ENCODE measurements at regions not wholly inside any gene's neighbourhood (a gene's known extent, or its start where the extent isn't known, plus 50 kb on each side); places are given as distances from the start of the nearest gene placed in this dataset.

DNA sequence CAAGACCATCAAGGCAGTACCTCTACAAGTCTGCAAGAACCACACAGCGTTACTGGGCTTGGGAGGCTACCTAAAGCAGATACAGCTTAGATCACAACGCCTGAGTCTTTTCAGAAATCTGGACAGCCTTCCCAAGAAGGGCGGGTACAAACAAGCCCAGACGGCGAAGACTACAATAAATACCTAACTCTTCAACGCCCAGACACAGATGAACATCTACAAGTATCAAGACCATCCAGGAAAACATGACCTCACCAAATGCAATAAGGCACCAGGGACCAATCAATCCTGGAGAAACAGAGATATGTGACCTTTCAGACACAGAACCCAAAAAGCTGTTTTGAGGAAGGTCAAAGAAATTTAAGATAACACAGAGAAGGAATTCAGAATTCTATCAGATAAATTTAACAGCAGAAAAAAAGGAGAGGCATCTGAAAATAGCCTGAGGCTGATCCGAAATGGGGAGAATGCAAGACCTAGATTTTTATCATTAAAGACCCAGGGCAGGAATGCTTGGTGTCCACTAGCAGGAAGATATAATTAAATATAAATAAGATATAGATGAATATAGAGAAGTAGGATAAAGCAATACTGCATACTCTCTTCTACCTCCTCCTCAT is 131.7 kb upstream of the COL21A1 start:
- DNase-seq (ENCODE audit: low read depth in 4 of 6, low spot score in 6 of 6): no peak
- no peak overlapping the region for H3K27ac ChIP-seq (ENCODE audit: low read depth, low read length)

GRCh38 chr6:56378507-56378906 is 131.1 kb upstream of the COL21A1 start:
- Histone ChIP-seq H3K27me3 (ENCODE audit: control insufficient read depth, insufficient read depth, low read length) (no peaks in the 10 kb centered on the region), H3K9me3 (ENCODE audit: control insufficient read depth, insufficient read depth, low read length) (no peaks in the 10 kb centered on the region), H3K27ac (ENCODE audit: low read depth, low read length) (no peak overlapping the region), H3K36me3 (ENCODE audit: control insufficient read depth, insufficient read depth, low read length) (no peaks in the 10 kb centered on the region), H3K4me1 (ENCODE audit: control insufficient read depth, insufficient read depth, low read length) (no peaks in the 10 kb centered on the region), H3K4me3 (ENCODE audit: low read depth, low read length) (no peak overlapping the region)
- no peak for DNase-seq (ENCODE audit: low read depth in 4 of 6, low spot score in 6 of 6)
- WGBS (ENCODE audit: insufficient coverage): 100% methylated on average over 4 of the region's 4 CpGs

More for the DNA sequence above, 131.7 kb upstream of the COL21A1 start:
- Histone ChIP-seq H3K4me1 (ENCODE audit: control insufficient read depth, insufficient read depth, low read length) (no peaks in the 10 kb centered on the region), H3K36me3 (ENCODE audit: control insufficient read depth, insufficient read depth, low read length) (no peaks in the 10 kb centered on the region), H3K27me3 (ENCODE audit: control insufficient read depth, insufficient read depth, low read length) (no peaks in the 10 kb centered on the region), H3K4me3 (ENCODE audit: low read depth, low read length) (no peak overlapping the region), H3K9me3 (ENCODE audit: control insufficient read depth, insufficient read depth, low read length) (no peaks in the 10 kb centered on the region)
- WGBS (ENCODE audit: insufficient coverage): 81% methylated on average over 5 of the region's 7 CpGs

- no peak overlapping the region for H3K4me3 ChIP-seq (ENCODE audit: low read depth, low read length)
- 92% methylated on average over 1 of the region's 2 CpGs for WGBS (ENCODE audit: insufficient coverage)
Observed at GRCh38 chr6:56377295-56377694, 129.9 kb upstream of the COL21A1 start.

GRCh38 chr6:56375806-56376205 is 128.4 kb upstream of the COL21A1 start:
- H3K27ac ChIP-seq (ENCODE audit: low read depth, low read length): no peak overlapping the region
- H3K4me3 ChIP-seq (ENCODE audit: low read depth, low read length): no peak overlapping the region
- no peaks in the 10 kb centered on the region for H3K9me3 ChIP-seq (ENCODE audit: control insufficient read depth, insufficient read depth, low read length)
- no peaks in the 10 kb centered on the region for H3K36me3 ChIP-seq (ENCODE audit: control insufficient read depth, insufficient read depth, low read length)
- no peak for DNase-seq (ENCODE audit: low read depth in 4 of 6, low spot score in 6 of 6)
- H3K27me3 ChIP-seq (ENCODE audit: control insufficient read depth, insufficient read depth, low read length): no peaks in the 10 kb centered on the region
- 100% methylated on average over 2 of the region's 3 CpGs for WGBS (ENCODE audit: insufficient coverage)
- H3K4me1 ChIP-seq (ENCODE audit: control insufficient read depth, insufficient read depth, low read length): no peaks in the 10 kb centered on the region

More at GRCh38 chr6:56377295-56377694, 129.9 kb upstream of the COL21A1 start:
- no peaks in the 10 kb centered on the region for H3K9me3 ChIP-seq (ENCODE audit: control insufficient read depth, insufficient read depth, low read length)
- no peaks in the 10 kb centered on the region for H3K4me1 ChIP-seq (ENCODE audit: control insufficient read depth, insufficient read depth, low read length)
- no peaks in the 10 kb centered on the region for H3K27me3 ChIP-seq (ENCODE audit: control insufficient read depth, insufficient read depth, low read length)
- no peaks in the 10 kb centered on the region for H3K36me3 ChIP-seq (ENCODE audit: control insufficient read depth, insufficient read depth, low read length)
- no peak overlapping the region for H3K27ac ChIP-seq (ENCODE audit: low read depth, low read length)
- DNase-seq (ENCODE audit: low read depth in 4 of 6, low spot score in 6 of 6): no peak

DNA sequence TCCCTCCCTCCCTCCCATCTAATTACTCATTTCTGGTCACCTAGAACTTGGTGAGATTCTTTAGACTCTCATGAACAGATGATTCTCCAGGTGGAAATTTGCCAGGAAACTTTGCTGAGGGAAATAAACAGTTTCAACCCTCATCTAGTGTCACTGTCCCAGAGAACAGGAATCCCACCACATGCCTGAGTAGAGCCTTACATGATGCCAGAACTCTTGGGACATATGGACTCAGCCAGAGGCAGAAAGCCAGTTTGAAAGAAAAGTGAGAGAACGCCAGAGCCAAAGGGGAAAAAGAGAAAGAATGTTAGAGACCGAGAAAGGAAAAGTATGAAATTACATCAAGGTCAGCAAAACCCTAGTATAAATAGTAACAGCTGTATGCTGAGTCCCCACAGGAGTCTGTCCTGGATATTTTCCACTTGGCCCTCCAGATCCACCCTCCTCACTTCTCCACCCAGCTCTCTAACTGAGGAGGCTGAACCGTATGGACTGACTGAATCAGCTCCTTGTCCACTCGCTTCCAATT is 127.5 kb upstream of the COL21A1 start:
- Histone ChIP-seq H3K4me3 (ENCODE audit: low read depth, low read length) (no peak overlapping the region), H3K9me3 (ENCODE audit: control insufficient read depth, insufficient read depth, low read length) (no peaks in the 10 kb centered on the region), H3K36me3 (ENCODE audit: control insufficient read depth, insufficient read depth, low read length) (no peaks in the 10 kb centered on the region), H3K27ac (ENCODE audit: low read depth, low read length) (peak overlapping the region; percentile 57), H3K4me1 (ENCODE audit: control insufficient read depth, insufficient read depth, low read length) (no peaks in the 10 kb centered on the region), H3K27me3 (ENCODE audit: control insufficient read depth, insufficient read depth, low read length) (no peaks in the 10 kb centered on the region)
- 83% methylated on average over 1 of the region's 4 CpGs for WGBS (ENCODE audit: insufficient coverage)
- DNase-seq (ENCODE audit: low read depth in 4 of 6, low spot score in 6 of 6): peak in 1 of 6 donors; percentile 35

DNA sequence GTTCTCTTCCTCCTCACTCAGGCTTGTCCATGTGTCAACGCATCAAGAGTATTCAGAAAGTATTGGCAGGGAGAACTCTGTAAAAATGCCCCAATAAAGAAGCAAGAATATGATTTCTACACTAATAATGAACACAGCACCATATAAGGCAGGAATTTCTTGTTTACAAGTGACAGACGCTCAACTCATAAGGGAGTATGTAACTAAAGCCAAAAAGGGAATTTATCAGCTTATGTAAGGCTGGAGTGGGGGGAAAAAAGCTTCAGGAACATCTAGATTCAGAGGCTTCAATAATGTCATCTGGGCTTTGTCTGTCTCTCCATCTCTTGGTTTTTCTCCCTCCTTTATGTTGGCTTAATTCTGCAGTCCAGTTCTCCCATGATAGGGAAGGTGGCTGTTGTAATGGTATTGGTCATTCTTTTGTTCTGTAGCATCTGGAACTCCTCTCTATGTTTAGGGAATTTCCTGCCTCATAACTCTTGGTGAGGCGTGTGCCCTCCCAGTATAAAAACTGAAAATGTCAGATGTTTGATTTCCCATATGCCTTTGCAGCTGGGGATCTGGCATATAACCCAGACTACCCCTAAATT is 125.1 kb upstream of the COL21A1 start:
- no peaks in the 10 kb centered on the region for H3K9me3 ChIP-seq (ENCODE audit: control insufficient read depth, insufficient read depth, low read length)
- 83% methylated on average over 1 of the region's 3 CpGs for WGBS (ENCODE audit: insufficient coverage)
- no peak overlapping the region for H3K4me3 ChIP-seq (ENCODE audit: low read depth, low read length)
- no peak overlapping the region for H3K27ac ChIP-seq (ENCODE audit: low read depth, low read length)
- DNase-seq (ENCODE audit: low read depth in 4 of 6, low spot score in 6 of 6): no peak
- H3K36me3 ChIP-seq (ENCODE audit: control insufficient read depth, insufficient read depth, low read length): no peaks in the 10 kb centered on the region
- H3K27me3 ChIP-seq (ENCODE audit: control insufficient read depth, insufficient read depth, low read length): no peaks in the 10 kb centered on the region
- no peaks in the 10 kb centered on the region for H3K4me1 ChIP-seq (ENCODE audit: control insufficient read depth, insufficient read depth, low read length)

GRCh38 chr6:56370561-56371211 is 123.3 kb upstream of the COL21A1 start:
- Histone ChIP-seq H3K9me3 (ENCODE audit: control insufficient read depth, insufficient read depth, low read length) (no peaks in the 10 kb centered on the region), H3K27ac (ENCODE audit: low read depth, low read length) (peak overlapping the region; percentile 55), H3K27me3 (ENCODE audit: control insufficient read depth, insufficient read depth, low read length) (no peaks in the 10 kb centered on the region), H3K4me3 (ENCODE audit: low read depth, low read length) (no peak overlapping the region), H3K4me1 (ENCODE audit: control insufficient read depth, insufficient read depth, low read length) (no peaks in the 10 kb centered on the region), H3K36me3 (ENCODE audit: control insufficient read depth, insufficient read depth, low read length) (no peaks in the 10 kb centered on the region)
- no CpG with 5 or more reads among the region's 2 CpGs for WGBS (ENCODE audit: insufficient coverage)
- peak in 2 of 6 donors; percentile 66 to 73 for DNase-seq (ENCODE audit: low read depth in 4 of 6, low spot score in 6 of 6)

DNA sequence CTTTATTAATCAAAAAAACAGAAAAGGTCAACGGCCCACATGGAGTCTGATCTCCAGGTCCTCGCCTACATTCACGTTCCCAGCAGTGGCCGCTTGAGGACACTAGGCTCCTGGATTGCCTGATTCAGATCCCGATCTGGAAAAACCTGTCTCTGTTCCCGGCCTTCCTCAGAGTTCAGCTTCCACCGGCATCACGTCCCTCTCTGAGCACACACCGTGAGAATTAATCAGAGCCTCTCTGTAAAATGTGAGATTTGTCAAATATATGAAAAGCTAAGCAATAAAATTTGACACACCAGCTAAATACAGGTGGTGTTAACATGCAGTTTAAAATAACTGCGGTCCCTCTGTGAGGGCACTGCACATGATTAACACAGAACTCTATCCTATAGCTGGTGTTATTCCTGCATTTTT is 122.8 kb upstream of the COL21A1 start:
- H3K27me3 ChIP-seq (ENCODE audit: control insufficient read depth, insufficient read depth, low read length): no peaks in the 10 kb centered on the region
- peak overlapping the region; percentile 55 for H3K27ac ChIP-seq (ENCODE audit: low read depth, low read length)
- H3K4me3 ChIP-seq (ENCODE audit: low read depth, low read length): no peak overlapping the region
- H3K9me3 ChIP-seq (ENCODE audit: control insufficient read depth, insufficient read depth, low read length): no peaks in the 10 kb centered on the region
- no peaks in the 10 kb centered on the region for H3K4me1 ChIP-seq (ENCODE audit: control insufficient read depth, insufficient read depth, low read length)
- 71% methylated on average over 4 of the region's 10 CpGs for WGBS (ENCODE audit: insufficient coverage)
- H3K36me3 ChIP-seq (ENCODE audit: control insufficient read depth, insufficient read depth, low read length): no peaks in the 10 kb centered on the region
- peak in 2 of 6 donors; percentile 45 to 79 for DNase-seq (ENCODE audit: low read depth in 4 of 6, low spot score in 6 of 6)

DNA sequence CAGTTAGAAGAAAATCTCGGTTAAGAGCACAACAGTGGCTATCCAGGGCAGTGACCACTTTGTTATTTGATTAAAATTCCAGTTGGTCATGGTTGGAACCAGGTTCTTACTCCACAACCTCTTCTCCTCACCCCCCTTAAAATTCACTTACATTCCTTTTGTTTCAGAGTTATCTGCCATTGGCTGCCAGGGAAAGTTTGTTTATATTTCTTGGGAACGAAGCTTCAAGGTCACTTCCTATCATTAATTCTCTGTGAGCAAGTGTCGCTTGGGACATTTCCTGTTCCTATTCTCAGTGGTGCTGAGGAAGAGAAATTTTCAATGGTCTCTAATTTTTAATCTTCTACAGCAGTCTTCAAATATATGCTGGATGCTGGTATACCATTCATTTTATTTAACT is 121.1 kb upstream of the COL21A1 start:
- WGBS (ENCODE audit: insufficient coverage): 100% methylated on average over 1 of the region's 3 CpGs
- H3K4me3 ChIP-seq (ENCODE audit: low read depth, low read length): no peak overlapping the region
- no peaks in the 10 kb centered on the region for H3K36me3 ChIP-seq (ENCODE audit: control insufficient read depth, insufficient read depth, low read length)
- H3K4me1 ChIP-seq (ENCODE audit: control insufficient read depth, insufficient read depth, low read length): no peaks in the 10 kb centered on the region
- no peaks in the 10 kb centered on the region for H3K9me3 ChIP-seq (ENCODE audit: control insufficient read depth, insufficient read depth, low read length)
- no peaks in the 10 kb centered on the region for H3K27me3 ChIP-seq (ENCODE audit: control insufficient read depth, insufficient read depth, low read length)
- no peak overlapping the region for H3K27ac ChIP-seq (ENCODE audit: low read depth, low read length)
- DNase-seq (ENCODE audit: low read depth in 4 of 6, low spot score in 6 of 6): no peak
